HepG2 (cell line): ENCODE measurements at regions not wholly inside any gene's neighbourhood (a gene's known extent, or its start where the extent isn't known, plus 50 kb on each side); places are given as distances from the start of the nearest gene placed in this dataset.

Source experiments
- ATAC-seq: fragments of 200-7000 bp; cut with Tn5 transposase; 3 replicates; pipeline ENCODE4 v1.9.1; 2020; ENCODE audit warnings: mild to moderate bottlenecking, moderate library complexity
- BruUV-seq: library from RNA; stranded (reverse); fragments of 400-500 nt; replicated peaks from 2 replicates; lab custom pipeline; 2021; lab: Mats Ljungman, UMichigan
- CTCF ChIA-PET: fragments of 300-600 bp; formaldehyde crosslinking; extraction: SDS; loops from one replicate; lab custom pipeline; 2021; ENCODE audit warnings: low total read pairs, inconsistent platforms, low intra/inter-chr PET ratio; lab: Yijun Ruan, JAX
- POLR2A ChIA-PET: fragments of 350-600 bp; sonication (Branson Sonifier 250); formaldehyde crosslinking; loops from one replicate; lab custom pipeline; 2020; ENCODE audit warnings: antibody characterized with exemption, inconsistent platforms; lab: Yijun Ruan, JAX
- DNase-seq: peaks from one replicate; pipeline ENCODE4 v3.0.0-alpha.2; 2015; ENCODE audit warnings: low spot score
- FAIRE-seq: peaks from 3 replicates; lab custom pipeline; 2011; peaks lifted over from hg19 to GRCh38; lab: Jason Lieb, UNC
- H2AFZ ChIP-seq: one replicate; pipeline ENCODE4 v1.6.1; 2011; ENCODE audit warnings: low read length, inconsistent platforms
- H3K27ac ChIP-seq: fragments of 300-600 bp; 3 replicates; pipeline ENCODE4 v1.8.0; 2011; ENCODE audit warnings: mixed run types, mild to moderate bottlenecking, mixed read lengths, low read length, inconsistent platforms; ENCODE audit not compliant: insufficient read depth; ENCODE audit errors: extremely low read length
- H3K27me3 ChIP-seq, 2 experiments: fragments of 200-600 bp in 1 of 2; 2 replicates in 1 of 2; 3 replicates in 1 of 2; pipeline versions ENCODE4 v1.6.0 to v1.8.0; 2011; ENCODE audit warnings: low read length in 2 of 2, mild to moderate bottlenecking in 2 of 2, moderate library complexity in 2 of 2, inconsistent platforms in 1 of 2; ENCODE audit not compliant: insufficient read depth in 2 of 2, control insufficient read depth in 1 of 2
- H3K36me3 ChIP-seq, 2 experiments: fragments of 200-600 bp in 1 of 2; replicated peaks in 1 of 2; 2 replicates in 1 of 2; 3 replicates in 1 of 2; pipeline versions ENCODE4 v1.5.1 to v1.8.0; 2011; ENCODE audit warnings: low read length in 2 of 2, inconsistent platforms in 1 of 2; ENCODE audit not compliant: insufficient read depth in 2 of 2, control insufficient read depth in 1 of 2
- H3K4me1 ChIP-seq: 2 replicates; pipeline ENCODE4 v1.5.1; 2012; ENCODE audit warnings: low read length, inconsistent platforms; ENCODE audit not compliant: insufficient read depth
- H3K4me2 ChIP-seq: 2 replicates; pipeline ENCODE4 v1.6.0; 2011; ENCODE audit warnings: low read depth, low read length, inconsistent platforms
- H3K4me3 ChIP-seq, 3 experiments: fragments of 200-600 bp in 1 of 3; sonication (generic), shearing (Covaris generic) in 1 of 3; replicated peaks in 1 of 3; 2 replicates each; pipeline ENCODE4 v1.5.1; 2011 to 2016; ENCODE audit warnings: low read length in 3 of 3, inconsistent platforms in 2 of 3, low read depth in 2 of 3, mild to moderate bottlenecking in 2 of 3, control low read depth in 1 of 3, mixed read lengths in 1 of 3; ENCODE audit not compliant: insufficient read depth in 1 of 3
- H3K79me2 ChIP-seq: one replicate; pipeline ENCODE4 v1.6.1; 2011; ENCODE audit warnings: low read length, inconsistent platforms; ENCODE audit not compliant: insufficient read depth
- H3K9ac ChIP-seq: 2 replicates; pipeline ENCODE4 v1.6.0; 2011; ENCODE audit warnings: mild to moderate bottlenecking, low read depth, low read length, inconsistent platforms; ENCODE audit not compliant: insufficient read depth
- H3K9me3 ChIP-seq: 2 replicates; pipeline ENCODE4 v1.5.1; 2012; ENCODE audit warnings: mild to moderate bottlenecking, low read length
- H4K20me1 ChIP-seq: 2 replicates; pipeline ENCODE4 v1.6.0; 2011; ENCODE audit warnings: inconsistent platforms, mild to moderate bottlenecking, low read length, moderate library complexity; ENCODE audit not compliant: insufficient read depth
- CHCHD3 ChIP-seq: sonication (generic); formaldehyde crosslinking; IDR thresholded peaks from 2 replicates; pipeline ENCODE4 v1.8.0; 2022; ENCODE audit warnings: mild to moderate bottlenecking, missing genetic modification reagents, moderate library complexity
- GFI1 ChIP-seq: sonication (generic); formaldehyde crosslinking; IDR thresholded peaks from 2 replicates; pipeline ENCODE4 v1.5.0; 2020; ENCODE audit warnings: missing genetic modification reagents, mild to moderate bottlenecking, borderline replicate concordance
- MAFK ChIP-seq, 2 experiments: IDR thresholded peaks in 1 of 2; conservative IDR thresholded peaks in 1 of 2; 2 replicates each; pipeline ENCODE4 v1.6.1; 2011; ENCODE audit warnings: improper control_type of control experiment in 2 of 2, low read length in 2 of 2
- PRMT3 ChIP-seq: sonication (generic); formaldehyde crosslinking; IDR thresholded peaks from 2 replicates; pipeline ENCODE4 v1.8.1; 2022; ENCODE audit warnings: low read depth, mild to moderate bottlenecking, moderate library complexity, missing genetic modification reagents, borderline replicate concordance
- RFX5 ChIP-seq: IDR thresholded peaks from 2 replicates; pipeline ENCODE4 v1.6.1; 2011; ENCODE audit warnings: low read depth, low read length, improper control_type of control experiment
- SMARCC2 ChIP-seq: fragments of 450-650 bp; IDR thresholded peaks from 2 replicates; pipeline ENCODE4 v1.6.1; 2017; ENCODE audit warnings: antibody characterized with exemption, mild to moderate bottlenecking
- ZBTB42 ChIP-seq: sonication (generic); formaldehyde crosslinking; IDR thresholded peaks from 2 replicates; pipeline ENCODE4 v1.5.0; 2020; ENCODE audit warnings: mild to moderate bottlenecking, missing genetic modification reagents
- WGBS: methylation state at CpG from one replicate; pipeline ENCODE4 v1.1.6; 2017; ENCODE audit warnings: low lambda C conversion rate; 5-methylcytosine and 5-hydroxymethylcytosine counted together
- in situ Hi-C: cut with HindIII; loops from 2 replicates; pipeline ENCODE4 v1.10.0; 2017; ENCODE audit warnings: low pct_unique_long_range_greater_than_20kb; ENCODE audit not compliant: extremely low pct_ligation_motif_present
- intact Hi-C: fragments of 100-400 bp; cut with micrococcal nuclease; formaldehyde crosslinking; loops from one replicate; pipeline ENCODE4 v1.10.0; 2022; ENCODE audit not compliant: unreplicated experiment
- TF ChIP-seq, protein P1 (sequence below): sonication (generic); formaldehyde crosslinking; IDR thresholded peaks from 2 replicates; pipeline ENCODE4 v1.4.0; 2020; ENCODE audit warnings: missing genetic modification reagents
- TF ChIP-seq, protein P2 (sequence below), 2 experiments: sonication (generic) in 1 of 2; formaldehyde crosslinking in 1 of 2; IDR thresholded peaks; 2 replicates each; pipeline versions ENCODE4 v1.5.1 to v1.6.1; 2011 to 2020; ENCODE audit warnings: borderline replicate concordance in 1 of 2, low read depth in 1 of 2, low read length in 1 of 2, mild to moderate bottlenecking in 1 of 2, missing genetic modification reagents in 1 of 2, moderate library complexity in 1 of 2

GRCh38 chr2:175516555-175516954 is 335.0 kb upstream of the ATP5MC3 start:
- in situ Hi-C loops (no loop called here), intact Hi-C loops (no loop called here)
- BruUV-seq, result no TSS peak
- Histone ChIP-seq H3K9me3 (no peaks in the 10 kb centered on the region), H3K27me3 (0 out of 5 replicates have a peak, but pooled peaks cover 0 to 3% of the 10 kb centered on the region in 2 experiments), H4K20me1 (no peaks in the 10 kb centered on the region), H2AFZ (no peak overlapping the region), H3K36me3 (no peaks in the 10 kb centered on the region), H3K4me2 (no peak overlapping the region), H3K4me1 (no peaks in the 10 kb centered on the region), H3K9ac (no peak overlapping the region), H3K4me3 (no peak overlapping the region), H3K27ac (no peak overlapping the region), H3K79me2 (no peaks in the 10 kb centered on the region)
- ChIA-PET CTCF (no interaction called here), POLR2A (no interaction called here)
- DNase-seq (no peak), ATAC-seq (no peak), FAIRE-seq (no peak)
- TF ChIP-seq CHCHD3 (no peak), RFX5 (no peak), SMARCC2 (no peak), PRMT3 (CRISPR knock-in tag) (no peak), MAFK (conservative IDR thresholded peaks at IDR 0.05 in 1 of 2, IDR thresholded peaks at IDR 0.05 in 1 of 2; ENCODE audit: low read length in 2 of 2) (no peak), ZBTB42 (CRISPR knock-in tag) (no peak), GFI1 (CRISPR knock-in tag) (no peak)
- TF ChIP-seq, protein P1, sequence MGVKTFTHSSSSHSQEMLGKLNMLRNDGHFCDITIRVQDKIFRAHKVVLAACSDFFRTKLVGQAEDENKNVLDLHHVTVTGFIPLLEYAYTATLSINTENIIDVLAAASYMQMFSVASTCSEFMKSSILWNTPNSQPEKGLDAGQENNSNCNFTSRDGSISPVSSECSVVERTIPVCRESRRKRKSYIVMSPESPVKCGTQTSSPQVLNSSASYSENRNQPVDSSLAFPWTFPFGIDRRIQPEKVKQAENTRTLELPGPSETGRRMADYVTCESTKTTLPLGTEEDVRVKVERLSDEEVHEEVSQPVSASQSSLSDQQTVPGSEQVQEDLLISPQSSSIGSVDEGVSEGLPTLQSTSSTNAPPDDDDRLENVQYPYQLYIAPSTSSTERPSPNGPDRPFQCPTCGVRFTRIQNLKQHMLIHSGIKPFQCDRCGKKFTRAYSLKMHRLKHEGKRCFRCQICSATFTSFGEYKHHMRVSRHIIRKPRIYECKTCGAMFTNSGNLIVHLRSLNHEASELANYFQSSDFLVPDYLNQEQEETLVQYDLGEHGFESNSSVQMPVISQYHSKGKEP (CRISPR knock-in tag), result no peak
- TF ChIP-seq, protein P2, sequence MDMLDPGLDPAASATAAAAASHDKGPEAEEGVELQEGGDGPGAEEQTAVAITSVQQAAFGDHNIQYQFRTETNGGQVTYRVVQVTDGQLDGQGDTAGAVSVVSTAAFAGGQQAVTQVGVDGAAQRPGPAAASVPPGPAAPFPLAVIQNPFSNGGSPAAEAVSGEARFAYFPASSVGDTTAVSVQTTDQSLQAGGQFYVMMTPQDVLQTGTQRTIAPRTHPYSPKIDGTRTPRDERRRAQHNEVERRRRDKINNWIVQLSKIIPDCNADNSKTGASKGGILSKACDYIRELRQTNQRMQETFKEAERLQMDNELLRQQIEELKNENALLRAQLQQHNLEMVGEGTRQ (IDR thresholded peaks at IDR 0.05; ENCODE audit: low read depth, low read length), result no peak
- TF ChIP-seq, protein P2 (CRISPR knock-in tag; IDR thresholded peaks at IDR 0.05; ENCODE audit: borderline replicate concordance), result no peak
- 11% methylated on average over 2 of the region's 2 CpGs for WGBS
